GM21423 (cell line): ENCODE measurements at regions not wholly inside any gene's neighbourhood (a gene's known extent, or its start where the extent isn't known, plus 50 kb on each side); places are given as distances from the start of the nearest gene placed in this dataset.
A peak's percentile ranks its signal among the peaks of the same experiment; 100 is the strongest.
"Not testable (repeated sequence)": the region's sequence is repeated elsewhere in the genome, so short reads cannot be mapped to it uniquely, and the experiment has no call there.

Experiments used
- ATAC-seq: cut with Tn5 transposase; IDR thresholded peaks from one replicate; pipeline ENCODE4 v1.9.1; 2021; ENCODE audit warnings: mild to moderate bottlenecking, moderate library complexity; ENCODE audit not compliant: unreplicated experiment

DNA sequence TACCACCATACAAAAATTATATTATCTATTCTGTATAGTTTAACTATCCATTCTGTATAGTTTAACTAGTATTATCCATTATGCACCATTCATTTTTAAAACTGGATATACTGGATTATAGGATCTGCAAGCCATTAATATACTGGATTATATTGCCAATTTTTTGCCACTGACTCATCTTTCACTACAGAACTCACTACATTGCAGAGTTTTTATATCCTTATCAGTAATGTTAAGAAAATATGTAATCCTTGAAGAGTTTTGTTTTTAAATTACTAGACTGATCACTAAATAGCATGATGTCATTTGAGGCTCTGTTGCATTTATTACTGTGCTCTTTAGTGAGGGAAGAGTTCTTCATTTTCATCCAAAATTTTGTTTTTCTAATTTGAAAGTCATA, 109.8 kb upstream of the SNX2 start:
- ATAC-seq = no peak

DNA sequence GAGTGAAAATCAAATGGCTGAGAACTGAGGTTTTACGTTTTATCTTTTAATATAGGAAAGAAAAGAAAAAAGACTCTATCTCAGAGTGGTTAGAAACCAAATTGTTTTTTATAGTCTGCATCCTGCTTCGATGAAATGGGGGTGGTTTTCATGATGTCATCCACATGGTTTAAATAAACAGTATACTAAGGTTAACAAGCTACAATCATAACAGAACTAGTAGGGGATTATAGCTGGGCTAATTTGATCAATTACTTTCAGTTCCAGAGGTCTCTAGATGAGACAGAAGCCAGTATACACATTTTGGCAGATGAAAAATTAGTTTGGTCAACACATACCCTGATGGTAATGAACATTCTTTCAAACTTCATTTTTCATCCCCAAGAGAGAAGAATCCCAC, 106.3 kb upstream of the SNX2 start:
- ATAC-seq = no peak

- ATAC-seq = not testable (repeated sequence)
Measured at GRCh38 chr5:122669709-122670108, 105.2 kb upstream of the SNX2 start.

DNA sequence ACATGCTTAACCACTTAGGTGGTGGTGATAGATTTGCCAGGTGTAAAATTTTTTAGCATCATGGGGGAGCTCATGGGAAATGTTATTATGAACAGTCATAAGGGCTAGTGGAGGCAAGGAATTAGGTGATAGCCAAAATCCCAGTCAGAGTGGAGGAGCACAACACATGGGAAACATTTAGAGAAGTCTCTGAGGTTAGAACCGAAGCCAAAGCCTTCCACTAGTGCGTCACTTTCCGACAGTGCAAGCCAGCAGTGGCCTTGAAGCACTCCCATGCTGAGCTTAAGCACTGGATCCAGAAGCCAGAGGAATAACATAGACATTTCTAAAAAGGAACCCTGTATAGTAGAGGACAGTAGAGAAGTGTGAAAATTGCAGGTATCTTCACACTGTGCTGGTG, 101.5 kb upstream of the SNX2 start:
- no peak for ATAC-seq

DNA sequence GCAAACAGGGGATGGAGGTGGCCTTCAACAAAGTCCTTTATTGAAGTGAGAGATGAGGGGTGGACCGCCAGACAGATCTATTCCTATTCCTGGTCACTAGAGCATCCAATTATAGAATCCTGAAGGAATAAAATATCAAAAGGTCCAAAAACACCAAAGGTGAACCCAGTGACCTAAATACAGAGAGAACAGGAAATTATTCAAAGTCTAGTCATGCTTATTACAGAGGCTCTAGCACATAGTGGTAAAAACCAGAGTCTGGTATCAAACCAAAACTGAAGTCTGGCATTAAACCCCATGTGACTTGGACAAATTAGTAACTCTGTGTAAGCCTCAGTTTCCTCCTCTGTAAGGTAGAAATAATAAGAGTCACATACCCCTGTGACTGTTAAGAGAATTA, 100.5 kb upstream of the SNX2 start:
- ATAC-seq = no peak

GRCh38 chr5:122680623-122681350, 94.1 kb upstream of the SNX2 start:
- no peak for ATAC-seq

GRCh38 chr5:122683631-122684030, 91.2 kb upstream of the SNX2 start:
- no peak for ATAC-seq

DNA sequence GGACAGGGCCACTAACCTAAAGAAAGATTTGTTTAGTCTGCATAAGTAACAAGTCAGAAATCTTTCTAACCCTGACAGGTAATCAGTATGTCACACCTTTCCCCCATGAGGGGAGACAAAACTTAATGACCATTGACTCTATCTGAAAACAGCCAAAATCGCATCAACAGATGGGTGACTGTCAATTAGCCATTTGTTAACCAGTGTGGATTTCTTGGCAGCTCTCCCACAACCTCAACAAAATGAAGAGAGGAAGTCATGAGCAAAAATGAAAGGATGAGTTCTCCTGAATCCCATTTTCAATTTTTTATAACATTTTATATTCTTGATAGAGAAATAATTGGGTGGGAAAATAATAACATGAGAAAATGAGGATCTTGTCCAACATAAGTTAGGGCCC, 84.6 kb upstream of the SNX2 start:
- no peak for ATAC-seq

GRCh38 chr5:122691931-122692330, 82.9 kb upstream of the SNX2 start:
- no peak for ATAC-seq

GRCh38 chr5:122693963-122694362, 80.9 kb upstream of the SNX2 start:
- ATAC-seq = no peak

GRCh38 chr5:122694884-122695283, 80.0 kb upstream of the SNX2 start:
- ATAC-seq = no peak

DNA sequence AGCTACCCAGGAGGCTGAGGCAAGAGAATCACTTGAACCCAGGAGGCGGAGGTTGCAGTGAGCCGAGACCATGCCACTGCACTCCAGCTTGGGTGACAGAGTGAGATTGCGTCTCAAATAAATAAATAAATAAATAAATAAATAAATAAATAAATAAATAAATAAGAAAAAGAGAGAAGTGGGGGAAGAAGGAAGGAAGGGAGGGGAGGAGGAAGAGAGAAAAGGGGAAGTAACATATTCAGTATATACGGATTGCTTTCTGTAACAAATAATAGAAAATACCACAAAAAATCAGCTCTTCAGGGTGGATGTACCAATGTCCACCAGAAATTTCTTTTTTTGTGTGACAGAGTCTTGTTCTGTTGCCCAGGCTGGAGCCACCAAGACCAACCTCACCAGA, 78.1 kb upstream of the SNX2 start:
- not testable (repeated sequence) for ATAC-seq

GRCh38 chr5:122697191-122697590, 77.7 kb upstream of the SNX2 start:
- ATAC-seq = no peak

DNA sequence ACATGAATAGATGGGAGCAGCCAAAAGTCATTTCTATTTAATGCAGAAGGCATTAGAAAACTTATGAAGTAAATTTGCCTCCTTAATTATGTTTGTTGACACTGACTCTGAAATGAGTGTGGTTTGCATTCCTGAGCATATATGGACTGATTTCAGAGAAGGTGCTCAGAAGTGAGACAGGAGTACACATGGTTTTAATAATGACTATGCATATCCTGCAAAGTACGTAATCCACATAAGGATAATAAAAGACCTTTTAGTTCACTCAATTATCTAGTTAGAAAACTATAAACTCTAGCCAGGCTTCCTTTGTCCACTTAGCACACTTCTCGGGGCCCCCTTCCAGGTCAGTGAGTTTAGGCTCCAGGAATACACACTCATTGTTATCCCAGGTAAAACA, 75.7 kb upstream of the SNX2 start:
- ATAC-seq = no peak

- ATAC-seq = peak; percentile 98
Measured at GRCh38 chr5:122701640-122702523, 73.0 kb upstream of the SNX2 start.

DNA sequence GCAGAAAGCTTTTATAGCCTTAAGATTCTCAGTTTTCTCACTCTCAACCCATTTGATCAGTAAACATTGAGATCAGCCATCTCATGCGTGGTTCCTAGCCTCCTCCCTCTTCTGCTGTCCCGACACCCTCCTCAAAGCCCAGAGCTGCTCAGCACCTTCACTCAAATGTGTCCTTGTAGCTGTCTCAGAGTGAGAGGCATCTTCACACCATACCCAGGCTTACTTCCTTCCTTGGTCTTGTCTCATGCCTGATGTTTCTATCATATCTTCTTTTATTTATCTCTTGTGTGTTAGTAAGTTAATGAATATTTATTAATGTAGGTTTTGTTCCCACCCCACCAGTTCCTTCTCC, 72.4 kb upstream of the SNX2 start:
- peak; percentile 40 for ATAC-seq

GRCh38 chr5:122703203-122703602, 71.7 kb upstream of the SNX2 start:
- no peak for ATAC-seq

DNA sequence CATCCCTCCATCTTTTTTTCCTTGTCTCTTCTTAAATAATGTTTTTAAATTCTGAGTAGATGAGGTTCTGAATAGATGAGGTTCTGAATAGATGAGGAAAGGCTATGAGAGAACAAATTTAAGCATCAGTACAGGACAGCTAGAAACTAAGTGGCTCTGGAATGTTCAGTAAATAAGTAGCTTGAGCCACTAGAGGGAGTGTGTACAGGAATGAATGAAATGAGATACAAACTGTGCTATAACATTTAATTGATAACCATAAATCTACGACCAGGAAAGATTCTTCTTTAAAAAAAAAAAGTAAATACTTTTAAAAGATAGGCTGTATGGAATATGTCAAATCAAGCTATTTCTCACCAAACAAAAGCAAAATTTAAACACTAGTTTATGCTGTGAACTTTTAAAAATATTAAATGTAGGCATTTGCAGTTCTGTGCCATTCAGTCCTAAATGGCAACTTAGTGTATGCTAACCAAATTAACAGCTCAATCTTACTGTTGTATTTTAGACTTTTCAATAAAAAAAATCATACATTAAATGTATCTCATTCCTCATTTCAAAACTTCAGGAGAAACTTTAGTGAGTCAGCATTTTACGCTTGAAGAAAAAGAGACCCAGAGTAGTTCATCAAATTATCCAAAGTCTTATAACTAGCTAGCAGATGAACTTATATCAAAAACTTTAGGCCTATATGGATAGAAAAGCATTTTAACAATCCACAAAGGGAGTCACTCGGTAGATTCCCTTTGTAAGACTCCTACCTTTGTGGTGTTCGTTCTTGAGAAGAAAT, 70.4 kb upstream of the SNX2 start:
- no peak for ATAC-seq

GRCh38 chr5:122705851-122706250, 69.0 kb upstream of the SNX2 start:
- ATAC-seq = no peak

DNA sequence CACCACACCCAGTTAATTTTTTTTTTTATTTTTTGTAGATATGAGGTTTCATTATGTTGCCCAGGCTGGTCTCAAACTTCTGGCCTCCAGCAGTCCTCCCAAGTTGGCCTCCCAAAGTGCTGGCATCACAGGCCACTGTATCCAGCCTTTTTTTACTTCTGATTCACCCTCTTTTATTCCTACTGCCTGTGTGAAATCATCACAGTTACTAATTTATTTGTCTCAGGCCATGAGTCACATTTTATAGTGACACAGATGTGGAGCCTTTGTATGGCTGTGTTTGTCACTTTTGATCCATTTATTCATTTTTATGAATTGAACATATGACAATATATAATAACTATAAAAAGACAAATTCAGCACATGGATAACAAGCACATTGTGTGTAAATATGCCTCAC, 67.1 kb upstream of the SNX2 start:
- no peak for ATAC-seq

- no peak for ATAC-seq
Measured at GRCh38 chr5:122713041-122713440, 61.8 kb upstream of the SNX2 start.

DNA sequence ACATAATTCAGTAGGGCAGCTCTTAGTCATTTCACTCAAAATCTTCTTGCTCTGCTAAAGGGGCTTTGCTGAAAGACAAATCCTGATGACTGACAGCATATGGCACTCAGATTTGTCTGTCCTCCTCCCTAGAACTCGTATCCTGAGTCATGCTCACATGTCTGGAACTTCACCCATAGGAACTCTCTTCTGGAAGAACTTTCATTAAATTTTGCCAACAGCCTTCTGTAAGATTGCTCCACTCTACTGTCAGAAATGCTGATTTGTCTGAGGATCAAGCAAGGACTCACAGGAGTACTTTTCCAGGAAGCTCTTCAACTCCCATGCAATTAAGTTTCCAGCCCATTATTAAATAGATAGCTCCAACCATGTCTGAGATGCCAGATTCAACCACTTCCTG, 59.8 kb upstream of the SNX2 start:
- ATAC-seq = no peak
